Brain pericyte (primary cell): ENCODE measurements at regions not wholly inside any gene's neighbourhood (a gene's known extent, or its start where the extent isn't known, plus 50 kb on each side); places are given as distances from the start of the nearest gene placed in this dataset.

Source experiments
- DNase-seq: peaks from one replicate; pipeline ENCODE4 v3.0.0-alpha.2; 2012; ENCODE audit warnings: low read depth, low spot score

DNA sequence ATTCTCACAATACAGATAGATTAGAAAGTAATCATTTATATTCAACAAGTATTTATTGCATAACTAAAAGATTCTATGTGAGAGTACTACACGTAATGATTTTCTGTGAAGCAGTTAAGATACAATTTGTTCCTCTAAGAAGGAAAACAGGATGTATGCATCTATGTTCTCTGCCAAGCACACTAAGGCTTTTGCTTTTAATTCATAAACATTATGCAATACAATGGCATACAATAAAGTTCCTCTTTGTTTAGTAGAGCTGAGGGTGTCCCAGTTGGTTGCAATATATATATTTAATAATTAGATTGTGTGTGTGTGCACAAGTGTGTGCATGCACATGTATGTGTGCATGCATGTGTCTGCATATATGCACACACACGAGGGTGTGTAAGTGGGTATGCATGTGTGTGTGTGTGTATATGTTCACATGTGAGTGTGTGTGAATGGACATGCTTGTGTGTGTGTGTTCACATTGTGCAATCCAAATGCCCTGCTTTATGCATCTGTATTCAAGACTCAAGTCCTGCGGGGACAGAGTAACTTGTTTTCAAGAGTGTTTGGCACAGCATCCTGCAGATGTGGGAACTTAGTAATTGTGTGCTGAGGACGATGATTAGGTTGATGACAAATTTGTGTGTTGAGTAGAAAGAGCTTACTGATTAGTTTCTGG is 481.5 kb upstream of the KLF6 start:
- DNase-seq = no peak

DNA sequence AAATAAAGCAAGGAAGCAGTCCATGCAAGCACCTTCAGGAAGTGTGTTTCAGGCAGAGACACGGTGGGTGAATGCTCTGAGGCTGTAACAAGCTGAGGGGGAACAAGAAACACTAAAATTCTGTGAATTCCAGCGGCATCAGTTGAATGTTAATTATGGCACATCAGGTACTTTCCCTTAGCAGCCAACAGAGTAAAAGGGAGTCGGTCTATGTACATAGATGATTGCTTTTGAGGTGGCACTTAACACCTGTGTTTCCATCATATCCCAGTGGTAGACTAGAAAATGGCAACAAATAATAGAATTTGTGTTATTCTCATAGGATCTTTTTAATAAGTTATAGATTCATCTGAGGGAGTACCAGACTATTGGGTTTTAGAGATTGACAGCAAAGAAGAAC is 481.0 kb upstream of the KLF6 start:
- no peak for DNase-seq

DNA sequence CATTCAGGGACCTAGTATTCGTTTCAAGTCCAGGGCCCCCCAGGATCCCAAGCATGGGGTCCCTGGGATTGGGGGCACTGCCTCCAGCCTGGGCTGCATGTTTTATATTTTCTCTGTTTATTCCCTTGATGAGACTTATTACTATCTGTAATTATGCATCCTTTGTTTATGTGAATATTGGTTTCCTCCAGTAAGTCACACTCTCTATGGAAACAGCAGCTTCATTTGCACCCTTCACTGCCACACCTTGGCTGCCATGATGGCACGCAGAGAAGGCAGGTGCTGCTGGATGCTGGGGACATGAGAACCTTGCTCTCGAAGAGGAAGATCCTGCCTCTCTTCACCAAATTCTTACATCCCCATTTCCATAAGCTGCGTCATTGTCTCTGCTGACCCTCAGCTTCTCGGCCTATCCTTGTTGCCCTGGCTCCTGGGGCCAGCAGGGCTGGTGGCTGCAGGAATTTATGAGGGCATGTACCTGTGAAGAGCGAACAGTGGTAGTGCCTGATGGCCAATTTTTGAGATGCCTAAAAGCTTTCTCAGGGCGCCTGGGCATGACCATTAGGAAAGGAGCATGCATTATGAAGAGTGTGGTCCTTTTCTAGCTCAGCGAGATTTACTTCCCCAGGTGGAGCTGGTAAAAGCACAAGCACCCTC is 479.3 kb upstream of the KLF6 start:
- DNase-seq = no peak

DNA sequence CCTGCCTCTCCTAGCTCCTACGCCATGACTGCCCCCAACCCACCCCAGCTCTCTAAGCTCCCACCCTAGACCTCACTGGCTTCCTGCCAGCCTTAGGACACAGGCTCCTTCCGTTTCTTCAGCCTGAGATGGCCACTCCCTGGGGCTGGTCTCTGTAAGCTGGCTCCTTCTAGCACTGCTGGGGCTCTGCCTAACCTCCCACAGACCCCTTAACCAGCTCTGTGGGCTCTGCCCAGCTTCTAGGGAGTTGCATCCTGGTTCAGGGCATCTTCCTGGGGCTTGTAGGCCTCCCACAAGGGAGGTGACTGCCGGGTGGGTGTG is 478.6 kb upstream of the KLF6 start:
- DNase-seq = no peak

DNA sequence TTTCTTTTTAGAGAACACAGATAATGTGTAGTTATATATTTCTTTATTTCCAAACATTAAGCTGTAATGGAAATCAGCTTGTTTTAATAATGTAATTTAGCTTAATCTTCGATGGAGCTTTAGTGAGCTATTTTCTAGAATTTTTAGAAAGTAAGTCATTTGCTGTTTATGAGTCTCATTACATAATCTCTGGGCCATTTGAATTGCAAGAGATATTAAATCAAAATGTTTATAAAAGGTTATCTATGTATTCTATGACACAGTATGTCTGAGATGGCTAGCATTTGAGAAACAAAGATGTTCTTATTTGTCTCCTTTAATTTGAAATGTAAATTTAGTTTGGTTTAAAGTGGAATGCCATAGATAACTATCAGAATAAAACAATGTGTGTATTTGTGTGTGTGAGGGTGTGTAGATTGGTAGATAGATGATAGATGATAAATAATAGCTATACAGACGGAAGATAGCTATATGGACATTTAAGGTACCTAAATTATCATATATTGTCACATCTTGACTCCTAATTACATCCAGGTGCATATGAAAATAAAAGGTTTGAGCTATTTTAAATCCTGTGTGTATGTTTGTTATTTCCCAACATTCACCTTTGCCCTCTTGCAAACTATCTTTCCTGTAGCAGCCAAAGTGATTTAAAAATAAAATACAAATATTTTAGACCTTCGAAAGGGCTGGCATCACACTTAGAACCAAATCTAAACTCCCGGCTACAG is 478.0 kb upstream of the KLF6 start:
- DNase-seq = no peak

DNA sequence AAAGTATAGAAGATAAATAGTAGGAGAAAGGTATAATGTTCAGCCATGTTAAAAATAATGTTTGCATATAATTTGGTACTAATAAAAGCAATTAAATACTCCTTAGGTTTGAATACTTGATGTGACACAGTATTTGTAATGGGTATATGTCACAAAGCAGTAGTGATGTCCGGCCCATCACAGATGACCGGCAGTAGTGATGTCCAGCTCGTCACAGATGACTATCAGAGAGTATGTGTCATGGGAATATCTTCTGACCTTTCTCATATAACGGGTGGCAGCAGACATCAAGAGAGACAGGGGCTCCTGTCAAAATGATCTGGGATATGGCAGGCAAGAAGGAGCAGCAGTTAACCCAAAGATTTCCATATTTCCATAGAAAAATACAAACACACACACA is 477.4 kb upstream of the KLF6 start:
- DNase-seq = no peak

DNA sequence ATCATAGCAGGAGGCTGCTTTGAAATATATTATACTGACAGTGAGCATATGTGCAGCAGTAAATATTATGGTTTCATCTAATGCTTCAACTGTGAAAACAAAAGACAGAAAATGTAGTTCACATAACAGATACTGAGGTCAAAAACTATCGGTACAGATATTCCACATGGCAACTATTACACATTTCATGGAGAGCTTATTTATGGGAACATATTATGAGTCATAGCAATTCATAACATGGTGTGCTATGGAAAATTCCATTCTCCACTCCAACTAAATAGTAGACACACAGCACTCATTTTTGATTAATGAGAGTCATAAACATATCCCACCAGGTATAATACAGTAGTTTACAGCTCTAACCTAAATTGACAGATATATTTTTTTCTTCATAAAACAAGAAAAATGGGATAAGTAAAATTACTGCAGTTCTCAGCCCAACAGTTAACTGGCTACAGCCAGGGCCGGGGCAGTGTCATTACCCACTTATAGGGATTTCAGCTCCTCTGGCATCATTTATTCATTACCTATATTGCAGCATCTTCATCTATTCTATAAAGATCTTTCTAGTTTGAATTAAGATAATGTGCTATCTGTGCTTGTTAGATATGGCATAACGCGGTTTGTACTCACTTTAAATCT is 475.6 kb upstream of the KLF6 start:
- peak; percentile 84 for DNase-seq

DNA sequence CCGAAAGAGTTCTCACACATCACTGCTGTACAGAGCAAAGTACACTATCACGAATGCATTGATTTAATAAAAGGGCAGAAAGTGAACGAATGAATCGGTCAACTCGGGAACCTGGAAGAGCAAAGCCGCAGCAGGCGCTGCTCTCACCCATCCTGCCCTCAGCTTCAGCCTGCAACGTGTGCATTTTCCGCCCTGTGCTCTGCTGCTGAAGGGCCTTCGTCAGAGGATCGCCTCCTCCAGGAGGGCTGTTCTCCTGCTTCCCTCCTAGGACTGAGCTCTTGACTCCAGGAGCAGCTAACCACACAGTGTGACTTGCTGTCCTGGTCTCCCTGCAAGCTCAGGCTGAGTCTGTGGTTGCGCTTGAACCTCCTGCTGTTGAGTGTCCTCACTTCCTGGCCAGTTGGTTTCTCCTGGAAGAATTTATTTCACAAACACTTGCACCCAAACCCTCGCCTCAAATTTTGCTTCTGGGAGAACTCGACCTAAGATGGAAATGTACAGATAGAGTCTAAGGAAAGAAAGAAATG is 473.0 kb upstream of the KLF6 start:
- no peak for DNase-seq

DNA sequence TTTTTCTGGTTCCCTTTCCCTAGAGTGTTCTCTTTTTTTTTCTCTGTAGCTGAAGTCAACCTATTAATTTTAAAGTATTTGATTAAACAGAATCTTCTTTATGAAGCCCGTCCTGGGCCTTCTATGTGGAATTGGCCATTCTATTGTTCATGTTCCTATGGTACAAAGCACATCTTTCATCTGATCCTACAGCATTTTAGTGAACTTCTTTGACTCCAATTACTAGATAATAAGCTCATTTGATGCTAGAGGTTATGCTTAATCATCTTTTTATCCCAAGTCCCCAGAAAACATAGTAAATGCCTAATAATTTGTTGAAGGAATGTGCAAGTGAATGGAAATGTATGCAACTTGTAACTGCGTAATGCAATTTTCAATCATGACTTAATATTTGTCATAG is 472.0 kb upstream of the KLF6 start:
- no peak for DNase-seq

DNA sequence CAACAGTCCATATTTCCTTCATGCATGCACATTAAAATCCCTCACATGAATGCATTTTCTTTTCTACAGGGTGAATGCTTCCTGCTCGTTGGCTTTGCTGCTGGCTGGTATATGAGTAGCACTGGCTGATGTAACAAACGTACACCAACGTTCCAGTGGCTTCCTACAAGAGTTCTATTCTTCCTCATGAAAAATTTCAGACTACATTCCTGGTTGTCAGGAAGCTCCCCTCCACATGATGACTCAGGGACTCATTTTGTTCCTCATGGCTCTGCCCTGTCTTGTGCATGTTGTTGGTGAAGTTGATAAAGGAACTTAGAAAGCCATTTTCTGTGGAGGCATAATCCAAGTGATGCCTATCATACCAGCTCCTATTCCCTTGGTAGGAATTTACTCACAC is 470.7 kb upstream of the KLF6 start:
- no peak for DNase-seq

DNA sequence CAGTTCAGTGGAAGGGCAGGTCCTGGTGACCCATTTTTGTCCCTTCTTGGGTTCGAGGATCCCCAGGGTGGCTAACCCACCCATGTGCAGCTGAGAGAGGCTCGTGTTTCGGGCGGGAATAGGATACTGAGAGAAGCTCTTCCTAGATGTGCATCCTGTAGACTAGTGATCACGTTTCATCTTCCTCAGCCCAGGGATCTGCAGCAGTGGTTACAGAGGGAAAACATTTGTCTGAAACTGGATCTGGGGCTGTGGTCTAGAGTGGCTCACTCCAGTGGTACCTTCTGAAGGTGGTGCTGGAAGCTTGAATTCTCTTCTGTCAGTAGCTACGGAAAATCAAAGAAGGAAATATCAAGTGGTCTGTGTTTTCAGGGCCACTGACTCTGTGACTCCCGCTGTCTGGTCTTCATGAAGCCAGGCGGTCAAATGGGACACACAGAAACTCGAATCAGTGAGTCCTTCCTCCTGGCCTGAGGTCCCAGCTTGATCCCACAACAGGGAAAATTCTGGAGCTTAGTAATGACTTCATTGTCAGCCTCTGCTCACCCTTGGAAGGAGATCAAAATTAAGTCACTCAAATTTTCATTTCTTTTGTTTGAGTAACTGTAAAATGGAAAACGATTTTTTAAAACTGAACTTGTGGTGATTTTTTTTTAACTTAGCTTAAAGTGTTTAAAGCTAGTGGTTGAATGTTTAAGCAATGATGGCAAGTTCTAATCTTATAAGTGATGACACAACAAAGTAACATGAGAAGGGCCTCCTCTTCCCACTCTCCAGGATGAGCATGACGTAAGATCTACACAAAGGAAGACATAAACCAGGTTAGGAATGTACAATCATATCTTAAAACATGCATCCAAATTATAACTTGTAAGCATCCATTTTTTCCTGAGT is 469.3 kb upstream of the KLF6 start:
- DNase-seq = peak; percentile 17

DNA sequence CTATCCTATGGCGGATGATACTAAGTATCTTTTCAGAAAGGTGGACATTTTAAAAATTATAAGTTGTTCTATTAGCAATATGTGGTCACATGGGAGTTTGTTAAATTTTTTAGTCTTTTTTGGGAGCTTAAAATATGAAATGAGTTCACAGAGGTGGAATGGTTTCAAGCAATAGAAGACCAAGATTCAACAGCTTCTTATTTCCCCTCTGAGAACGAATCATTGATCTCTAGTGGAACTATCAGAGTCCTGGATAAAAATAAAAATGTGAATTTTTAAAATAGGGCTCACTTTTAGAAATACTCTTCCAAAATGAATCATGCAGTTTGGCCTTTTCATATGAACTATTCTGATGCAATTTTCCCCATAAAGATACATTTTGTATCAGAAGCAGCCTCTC is 467.7 kb upstream of the KLF6 start:
- no peak for DNase-seq

DNA sequence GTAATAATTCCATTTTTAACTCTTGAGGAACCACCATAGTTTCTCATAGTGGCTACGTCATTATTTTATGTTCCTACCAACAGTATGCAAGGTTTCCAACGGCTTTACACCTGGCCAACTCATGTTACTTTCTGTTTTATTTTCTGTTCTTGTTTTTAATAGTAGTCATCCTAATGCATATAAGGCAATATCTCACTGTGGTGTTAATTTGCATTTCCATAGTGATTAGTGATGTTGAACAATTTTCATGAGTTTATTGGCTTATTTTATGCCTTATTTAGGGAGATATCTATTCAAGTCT is 465.5 kb upstream of the KLF6 start:
- DNase-seq = no peak

DNA sequence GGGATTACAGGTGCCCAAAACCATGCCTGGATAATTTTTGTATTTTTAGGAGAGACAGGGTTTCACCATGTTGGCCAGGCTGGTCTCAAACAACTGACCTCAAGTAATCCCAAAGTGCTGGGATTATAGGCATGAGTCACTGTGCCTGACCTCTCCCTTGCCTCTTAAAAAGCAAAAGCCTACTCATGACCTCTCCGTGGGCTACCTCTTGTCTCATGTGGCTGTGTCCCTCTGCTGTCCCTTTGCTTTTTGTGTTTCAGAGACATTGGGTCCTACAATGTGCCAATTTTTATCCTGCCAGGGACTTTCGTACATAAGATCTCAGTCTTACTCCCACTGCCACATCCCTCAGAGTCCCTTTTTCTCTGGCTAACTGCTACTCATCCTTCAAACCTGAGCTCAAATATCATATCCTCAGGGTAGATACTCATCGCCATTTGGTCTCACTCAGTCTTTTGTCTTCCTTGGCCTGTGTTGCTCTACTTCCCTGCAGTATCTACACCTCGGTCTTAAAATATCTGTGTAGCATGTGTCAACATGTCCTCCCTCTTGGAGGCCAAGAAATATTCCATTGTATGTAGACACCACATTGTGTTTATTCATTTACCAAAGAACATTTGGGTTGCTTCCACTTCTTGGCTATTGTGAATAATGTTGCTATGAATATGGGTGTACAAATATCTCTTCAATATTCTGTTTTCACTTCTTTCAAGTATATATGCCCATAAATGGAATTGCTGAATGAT is 465.0 kb upstream of the KLF6 start:
- DNase-seq = no peak

DNA sequence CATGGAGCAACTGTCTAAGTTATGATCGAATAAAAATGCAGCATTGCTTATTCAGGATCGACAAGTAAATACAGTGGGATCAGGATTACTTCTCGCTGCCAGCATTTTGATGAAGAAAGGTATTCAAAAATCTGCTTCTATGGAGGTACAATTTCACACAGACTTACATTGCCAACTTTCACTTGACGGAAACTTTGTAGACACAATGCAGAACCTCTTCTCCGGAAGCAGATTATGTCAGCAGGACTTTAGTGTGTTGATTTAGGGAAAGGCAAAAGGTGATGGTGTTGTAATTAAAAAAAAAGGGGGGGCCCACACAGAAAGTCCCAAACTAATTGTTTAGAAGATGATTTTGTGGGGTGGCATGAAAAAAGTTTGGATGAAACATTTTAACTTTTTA is 462.4 kb upstream of the KLF6 start:
- DNase-seq = no peak

DNA sequence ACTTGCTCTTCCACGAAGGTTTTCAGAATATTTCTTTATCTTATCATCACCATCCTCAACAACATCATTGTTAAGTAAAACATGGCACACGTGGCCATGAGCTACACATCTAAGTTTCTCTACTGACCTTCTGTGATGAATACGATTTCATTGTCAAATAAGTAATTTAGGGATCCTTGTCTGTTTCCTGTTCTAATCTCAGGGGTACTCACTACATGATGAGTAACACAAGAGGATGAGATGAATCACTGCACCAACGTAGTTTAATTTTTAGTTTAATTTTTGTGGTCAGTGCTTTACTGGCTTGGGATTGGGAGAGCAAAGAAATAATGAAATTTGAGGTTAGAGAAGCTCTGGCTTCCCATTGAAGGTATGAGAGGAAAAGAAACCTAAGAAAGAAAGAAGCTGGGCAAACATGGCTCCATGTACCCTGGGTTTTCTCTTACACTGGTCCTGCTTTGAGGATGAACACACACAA is 461.9 kb upstream of the KLF6 start:
- peak; percentile 60 for DNase-seq

DNA sequence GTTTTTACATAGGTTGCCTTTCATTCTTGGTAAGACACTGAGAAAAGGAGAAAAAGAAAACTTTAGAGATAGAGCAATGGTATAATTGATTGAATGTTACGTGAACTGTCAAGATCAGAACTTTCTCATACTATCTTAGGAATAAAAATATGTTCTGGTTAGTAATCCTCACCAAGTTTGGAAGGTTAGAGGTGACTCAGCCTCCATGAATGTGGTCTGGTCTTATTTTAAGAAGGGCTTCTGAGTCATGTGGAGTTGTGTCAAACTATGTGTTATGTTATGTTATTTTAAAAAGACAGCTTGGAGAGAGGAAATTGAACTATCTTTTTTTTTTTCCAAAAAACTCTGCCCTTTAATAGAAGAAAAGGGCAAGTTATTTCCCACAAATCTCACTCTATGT is 458.6 kb upstream of the KLF6 start:
- DNase-seq = peak; percentile 95

DNA sequence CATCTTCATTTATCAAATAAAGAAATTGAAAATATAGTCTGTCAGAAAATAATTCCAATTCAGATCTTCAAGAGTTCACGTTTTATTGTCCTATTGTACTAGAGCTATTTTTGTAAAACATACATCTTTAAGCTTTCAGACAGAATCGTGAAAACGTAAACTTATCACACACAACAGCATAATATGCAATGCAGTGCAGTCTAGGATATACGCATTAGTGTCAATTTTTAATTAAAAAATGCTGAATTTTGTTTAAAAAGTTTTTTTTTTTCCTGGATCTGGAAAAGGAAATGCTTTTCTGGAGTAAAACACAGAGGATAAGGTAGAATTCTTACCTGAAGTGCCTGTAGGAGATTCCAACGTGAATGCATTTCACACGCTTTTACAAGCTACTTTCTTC is 458.2 kb upstream of the KLF6 start:
- no peak for DNase-seq

DNA sequence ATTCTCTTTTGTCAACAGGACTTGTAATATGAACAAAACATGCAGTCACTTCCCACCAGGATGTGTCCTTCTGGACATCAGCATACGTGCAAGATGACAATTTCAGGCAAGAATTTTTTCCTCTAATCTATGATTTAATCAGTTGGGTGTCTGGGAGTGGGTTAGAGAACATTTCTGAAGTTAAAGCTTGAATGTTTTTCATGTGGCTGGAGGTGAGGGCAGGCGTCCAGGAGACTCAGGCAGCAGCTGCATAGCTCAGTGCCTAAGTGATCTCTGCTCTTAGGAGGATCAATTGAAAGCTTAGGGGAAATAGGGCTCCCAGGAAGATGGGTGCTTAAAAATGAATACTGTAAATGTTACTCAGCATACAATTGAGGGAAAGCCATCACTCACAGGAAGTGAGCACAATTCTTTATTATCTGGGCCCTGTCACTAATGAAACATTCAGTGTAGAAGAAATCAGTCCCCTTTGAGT is 457.6 kb upstream of the KLF6 start:
- DNase-seq = peak; percentile 52

DNA sequence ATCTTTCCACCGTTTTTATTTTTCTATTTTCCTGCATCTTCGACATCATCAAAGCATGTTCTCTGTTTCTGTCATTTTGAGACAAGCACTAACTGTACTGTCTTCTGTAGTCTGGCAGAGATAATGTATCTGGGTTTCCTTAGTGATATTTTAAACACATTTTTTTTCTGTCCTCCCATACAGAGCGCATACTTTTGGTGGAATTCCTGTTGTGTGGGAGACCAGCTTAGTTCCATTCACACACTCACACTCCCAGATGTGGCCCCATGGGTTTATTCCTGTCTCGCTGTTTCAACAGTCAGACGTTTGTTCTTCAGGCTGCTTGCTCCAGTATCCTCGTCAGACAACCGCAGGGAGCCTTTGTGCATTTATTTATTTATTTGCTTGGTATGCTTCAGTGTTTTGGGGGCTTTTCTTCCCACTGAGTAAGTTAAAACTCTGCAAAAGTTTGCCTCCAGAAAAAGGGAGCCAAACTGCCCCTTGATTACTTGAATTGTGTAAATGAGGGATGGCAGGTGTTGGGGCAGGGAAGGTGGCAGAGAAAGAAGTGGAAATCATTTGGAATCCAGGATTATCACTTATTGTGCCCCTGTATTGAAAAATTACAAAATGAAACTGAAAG is 456.8 kb upstream of the KLF6 start:
- DNase-seq = peak; percentile 99
